Breast epithelium (tissue), 3 donors: ENCODE measurements at regions not wholly inside any gene's neighbourhood (a gene's known extent, or its start where the extent isn't known, plus 50 kb on each side); places are given as distances from the start of the nearest gene placed in this dataset.

Experiments
- CTCF ChIP-seq, 3 donors: fragments of 450-650 bp; IDR thresholded peaks; one replicate each; pipeline ENCODE4 v1.5.1; 2016 to 2017; ENCODE audit warnings: antibody characterized with exemption in 3 of 3, mild to moderate bottlenecking in 3 of 3, moderate library complexity in 3 of 3
- POLR2A ChIP-seq: fragments of 450-650 bp; IDR thresholded peaks from one replicate; pipeline ENCODE4 v1.6.1; 2016; ENCODE audit warnings: antibody characterized with exemption, mild to moderate bottlenecking, moderate library complexity
- POLR2AphosphoS5 ChIP-seq, 3 donors: sonication (generic); formaldehyde crosslinking; IDR thresholded peaks; one replicate each; pipeline ENCODE4 v1.6.1; 2017; ENCODE audit warnings: antibody characterized with exemption in 3 of 3

GRCh38 chr6:167448378-167448777 is 123.5 kb downstream of the TTLL2 start:
- TF ChIP-seq POLR2A (no peak), CTCF (IDR thresholded peaks at IDR 0.05) (no peak), POLR2AphosphoS5 (IDR thresholded peaks at IDR 0.05) (no peak)
